GM19324 (cell line): ENCODE measurements at regions not wholly inside any gene's neighbourhood (a gene's known extent, or its start where the extent isn't known, plus 50 kb on each side); places are given as distances from the start of the nearest gene placed in this dataset.

Experiments
- ATAC-seq: cut with Tn5 transposase; IDR thresholded peaks from one replicate; pipeline ENCODE4 v1.9.1; 2021; ENCODE audit warnings: mild to moderate bottlenecking, moderate library complexity; ENCODE audit not compliant: unreplicated experiment, low FRiP score

GRCh38 chr10:16341637-16342036 is 95.2 kb upstream of the PTER start:
- no peak for ATAC-seq

DNA sequence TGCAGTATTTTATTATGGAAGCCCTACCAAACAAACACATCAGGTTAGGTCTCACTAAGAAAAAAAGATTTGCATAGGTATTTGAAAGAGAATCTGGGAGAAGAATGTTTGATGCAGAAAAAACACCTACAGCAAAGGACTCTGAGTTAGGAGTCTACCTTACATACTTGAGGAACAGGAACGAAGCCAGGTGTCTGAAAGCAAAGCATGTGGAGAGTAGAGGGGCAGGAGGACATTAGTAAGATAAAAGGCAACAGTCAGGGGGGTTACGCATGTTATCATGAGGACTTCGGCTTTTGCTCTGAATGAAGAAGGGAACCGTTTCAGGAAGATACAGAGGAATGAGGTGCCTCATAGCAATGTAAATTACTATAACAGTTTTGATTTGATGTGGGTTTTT is 87.9 kb upstream of the PTER start:
- no peak for ATAC-seq

GRCh38 chr10:16352146-16352545 is 84.7 kb upstream of the PTER start:
- no peak for ATAC-seq

DNA sequence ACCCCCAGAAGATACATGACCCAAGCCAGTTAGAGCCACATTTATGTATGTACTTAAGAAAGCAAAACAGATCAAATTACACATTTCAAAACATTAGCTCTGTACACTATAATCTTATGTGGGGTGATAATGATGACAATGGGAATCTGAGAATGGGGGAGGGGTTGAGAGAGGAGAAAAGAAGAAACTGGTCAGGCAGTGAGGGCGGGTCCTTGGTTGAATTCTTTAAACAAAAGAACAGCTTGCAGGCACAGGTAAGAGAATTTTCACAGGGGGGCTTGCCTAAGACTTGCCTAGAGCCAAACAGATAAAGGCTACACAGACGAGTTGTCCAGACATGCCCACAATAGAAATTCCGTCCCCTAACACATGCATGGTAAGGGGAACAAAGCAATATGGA is 76.8 kb upstream of the PTER start:
- no peak for ATAC-seq

GRCh38 chr10:16360425-16360824 is 76.4 kb upstream of the PTER start:
- no peak for ATAC-seq

DNA sequence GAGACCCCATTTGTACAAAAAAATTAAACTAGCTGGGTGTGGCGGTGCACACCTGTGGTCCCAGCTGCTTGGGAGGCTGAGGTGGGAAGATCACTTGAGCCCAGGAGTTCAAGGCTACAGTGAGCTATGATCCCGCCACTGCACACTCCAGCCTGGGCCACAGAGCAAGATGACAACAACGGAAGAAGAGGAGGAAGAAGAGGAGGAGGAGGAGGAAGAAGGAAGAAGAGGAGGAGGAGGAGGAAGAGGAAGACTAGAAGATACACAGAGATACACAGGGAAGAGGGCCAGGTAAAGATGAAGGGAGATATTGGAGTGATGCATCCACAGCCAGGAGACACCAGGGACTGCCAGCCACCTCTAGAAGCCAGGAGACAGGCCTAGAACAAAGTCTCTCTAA is 75.7 kb upstream of the PTER start:
- ATAC-seq = no peak

GRCh38 chr10:16363741-16364140 is 73.1 kb upstream of the PTER start:
- ATAC-seq = no peak

DNA sequence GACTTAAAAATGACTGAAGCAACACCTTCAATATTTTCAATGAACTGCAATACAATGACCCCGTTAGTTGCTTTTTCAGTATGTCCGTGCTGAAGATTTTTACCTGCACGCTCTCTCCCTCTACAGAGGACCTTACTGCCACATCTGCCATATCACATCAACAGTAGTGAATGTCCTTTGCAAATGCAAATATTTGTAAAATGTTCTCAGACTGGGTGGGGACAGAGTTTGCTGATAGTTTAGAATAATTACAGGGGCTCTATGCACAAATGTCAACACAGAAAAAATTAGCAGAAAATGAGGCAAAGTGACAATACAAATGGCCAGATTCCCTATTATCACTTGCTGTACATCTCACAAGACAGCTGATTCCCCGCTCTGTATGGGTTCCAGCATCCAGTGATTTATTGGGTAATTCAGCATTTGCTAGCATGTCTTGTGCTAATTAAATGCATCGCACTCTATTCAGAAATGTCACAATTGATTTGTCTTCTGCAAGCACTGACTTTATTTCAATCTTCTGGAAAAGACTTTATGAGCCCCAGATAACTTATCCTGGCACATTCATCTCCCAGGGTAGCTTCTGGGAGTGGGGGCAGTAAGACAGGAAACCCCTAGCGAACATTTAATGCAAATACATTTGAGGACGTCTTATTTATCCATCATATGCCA is 69.1 kb upstream of the PTER start:
- no peak for ATAC-seq

GRCh38 chr10:16381083-16381482 is 55.7 kb upstream of the PTER start:
- peak; percentile 50 for ATAC-seq

DNA sequence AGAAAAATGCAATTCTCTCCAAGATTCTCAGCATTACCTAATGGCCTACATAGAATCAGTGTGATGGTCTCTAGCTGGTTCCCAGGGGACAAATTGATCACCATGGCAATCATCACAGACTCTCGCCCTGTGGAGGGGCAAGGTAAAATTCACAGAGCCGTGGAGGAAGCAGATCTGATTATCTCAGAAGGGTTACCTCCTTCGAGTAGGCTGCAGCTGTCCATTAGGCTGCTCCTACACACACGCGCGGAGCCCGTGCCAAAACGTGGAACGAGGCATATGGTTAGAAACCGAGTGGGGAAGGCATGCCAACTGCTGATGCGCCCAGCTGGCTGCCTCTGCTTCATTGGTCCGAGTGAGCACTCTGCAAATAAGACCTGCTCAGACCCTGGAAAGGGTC is 52.8 kb upstream of the PTER start:
- ATAC-seq = no peak

DNA sequence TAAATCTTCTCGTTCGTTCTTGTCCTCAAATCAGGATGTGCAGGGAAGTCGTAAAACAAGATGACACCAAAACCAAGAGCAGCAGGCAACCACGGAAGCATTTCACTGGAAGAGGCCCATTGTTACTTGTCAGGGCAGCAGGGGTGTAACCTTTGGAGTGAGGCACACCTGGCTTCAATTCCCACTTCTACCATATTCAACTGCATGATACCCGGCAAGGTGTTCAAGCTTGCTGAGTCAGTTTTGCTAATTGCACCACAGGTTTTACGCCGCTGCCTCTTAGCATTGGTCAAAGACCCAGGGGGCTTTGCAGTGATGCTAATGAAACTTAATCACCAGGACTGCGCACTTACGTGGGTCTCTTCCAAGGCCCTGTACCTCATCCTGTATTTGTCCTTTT is 50.0 kb upstream of the PTER start:
- ATAC-seq = no peak
